ENCODE measurements at regions not wholly inside any gene's neighbourhood (a gene's known extent, or its start where the extent isn't known, plus 50 kb on each side); places are given as distances from the start of the nearest gene placed in this dataset.

GRCh38 chr10:131513901-131514300 lies 202.4 kb upstream of the TCERG1L start:
- TF ChIP-seq POLR2A (IDR thresholded peaks at IDR 0.05; ENCODE audit: low read depth) (no peak), CTCF (IDR thresholded peaks at IDR 0.05) (no peak), EP300 (IDR thresholded peaks at IDR 0.05) (no peak), POLR2AphosphoS5 (IDR thresholded peaks at IDR 0.05) (no peak)
